ENCODE measurements at regions not wholly inside any gene's neighbourhood (a gene's known extent, or its start where the extent isn't known, plus 50 kb on each side); places are given as distances from the start of the nearest gene placed in this dataset.

- no peak for TF ChIP-seq EZH2 (IDR thresholded peaks at IDR 0.05; ENCODE audit: low read depth)
- TF ChIP-seq CTCF (conservative IDR thresholded peaks at IDR 0.05): no peak
Measured at GRCh38 chr18:47591429-47591828, 339.0 kb downstream of the SMAD2 start.
